ENCODE measurements at regions not wholly inside any gene's neighbourhood (a gene's known extent, or its start where the extent isn't known, plus 50 kb on each side); places are given as distances from the start of the nearest gene placed in this dataset.

DNA sequence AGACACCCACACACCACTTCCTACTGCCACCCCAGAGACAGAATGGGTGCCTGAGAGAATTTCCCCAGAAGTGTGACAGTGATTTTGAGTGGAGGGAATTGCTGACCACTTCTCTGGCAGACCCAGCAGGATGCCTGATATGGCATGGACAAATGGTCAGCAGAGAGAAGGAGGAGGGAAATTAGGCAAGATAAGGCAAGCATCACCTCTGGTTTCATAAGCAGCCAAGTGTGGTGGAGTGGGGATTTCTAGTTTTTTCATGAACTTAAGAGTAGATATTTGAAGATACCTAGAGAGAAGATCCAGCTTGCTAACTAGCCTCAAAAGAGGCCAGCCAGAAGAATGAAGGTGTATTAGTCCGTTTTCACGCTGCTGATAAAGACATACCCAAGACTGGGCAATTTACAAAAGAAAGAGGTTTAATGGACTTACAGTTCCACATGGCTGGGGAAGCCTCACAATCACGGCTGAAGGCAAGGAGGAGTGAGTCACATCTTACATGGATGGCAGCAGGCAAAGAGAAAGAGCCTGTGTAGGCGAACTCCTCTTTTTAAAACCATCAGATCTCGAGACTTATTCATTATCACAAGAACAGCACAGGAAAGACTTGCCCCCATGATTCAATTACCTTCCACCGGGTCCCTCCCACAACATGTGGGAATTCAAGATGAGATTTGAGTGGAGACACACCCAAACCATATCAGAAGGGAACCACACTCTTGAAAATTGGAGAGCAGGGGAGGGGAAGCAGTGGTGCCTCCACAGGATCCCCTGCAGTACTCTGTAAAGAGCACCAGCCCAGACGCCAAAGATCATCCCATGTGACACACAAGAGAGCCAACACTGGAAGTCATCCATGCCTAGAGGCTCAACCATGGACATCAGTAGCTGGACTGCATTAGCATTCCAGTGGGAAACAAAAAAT is 64.2 kb downstream of the RBM43 start:
- no peak for DNase-seq (ENCODE audit: low spot score)
- 94% methylated on average over 7 of the region's 7 CpGs for WGBS
- no peaks in the 10 kb centered on the region for H3K4me1 ChIP-seq (replicated peaks)
- H3K4me3 ChIP-seq, result no peak overlapping the region
- H3K9me3 ChIP-seq, result no peaks in the 10 kb centered on the region
- no peak overlapping the region for H3K27ac ChIP-seq
- H3K27me3 ChIP-seq (replicated peaks; ENCODE audit: insufficient read depth), result no peaks in the 10 kb centered on the region
- TF ChIP-seq POLR2AphosphoS5 (IDR thresholded peaks at IDR 0.05) (no peak), CTCF (IDR thresholded peaks at IDR 0.05) (no peak), POLR2A (IDR thresholded peaks at IDR 0.05) (no peak)
- intact Hi-C loops (cut with DNase I), result no loop called here
- no peaks in the 10 kb centered on the region for H3K36me3 ChIP-seq

DNA sequence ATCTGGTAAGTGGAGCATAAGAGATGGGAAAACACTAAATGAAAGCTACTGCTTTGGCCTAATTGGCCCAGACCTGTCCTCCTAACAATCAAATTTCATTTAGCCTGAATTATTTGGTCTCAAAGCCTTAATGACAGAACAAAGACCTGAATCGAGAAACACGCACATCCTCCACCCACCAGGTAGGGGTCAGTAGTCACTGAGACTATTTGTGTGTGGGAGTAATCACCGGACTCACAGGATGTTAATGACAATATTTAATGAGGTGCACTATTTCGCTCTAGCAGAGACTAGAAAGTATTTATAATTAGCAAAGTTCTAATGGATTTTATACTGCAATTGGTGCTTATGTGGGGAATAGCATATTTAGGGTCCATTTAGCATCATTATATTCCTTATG is 68.1 kb downstream of the RBM43 start:
- WGBS, result 93% methylated on average over 4 of the region's 4 CpGs
- no peak for TF ChIP-seq CTCF (IDR thresholded peaks at IDR 0.05)
- TF ChIP-seq POLR2A (IDR thresholded peaks at IDR 0.05), result no peak
- no peak for TF ChIP-seq POLR2AphosphoS5 (IDR thresholded peaks at IDR 0.05)
- no peak for DNase-seq (ENCODE audit: low spot score)
- H3K4me1 ChIP-seq (replicated peaks), result no peaks in the 10 kb centered on the region
- intact Hi-C loops (cut with DNase I), result no loop called here
- H3K27me3 ChIP-seq (replicated peaks; ENCODE audit: insufficient read depth), result no peaks in the 10 kb centered on the region
- no peaks in the 10 kb centered on the region for H3K9me3 ChIP-seq
- no peaks in the 10 kb centered on the region for H3K36me3 ChIP-seq
- no peak overlapping the region for H3K4me3 ChIP-seq
- H3K27ac ChIP-seq, result no peak overlapping the region

GRCh38 chr2:151192681-151193080 is 69.0 kb downstream of the RBM43 start:
- Histone ChIP-seq H3K4me1 (replicated peaks) (no peaks in the 10 kb centered on the region), H3K36me3 (no peaks in the 10 kb centered on the region), H3K27me3 (replicated peaks; ENCODE audit: insufficient read depth) (no peaks in the 10 kb centered on the region), H3K4me3 (no peak overlapping the region), H3K9me3 (no peaks in the 10 kb centered on the region), H3K27ac (no peak overlapping the region)
- TF ChIP-seq POLR2A (IDR thresholded peaks at IDR 0.05) (no peak), POLR2AphosphoS5 (IDR thresholded peaks at IDR 0.05) (no peak)
- DNase-seq (ENCODE audit: low spot score), result no peak
- intact Hi-C loops (cut with DNase I), result no loop called here
- WGBS, result 98% methylated on average over 2 of the region's 2 CpGs

DNA sequence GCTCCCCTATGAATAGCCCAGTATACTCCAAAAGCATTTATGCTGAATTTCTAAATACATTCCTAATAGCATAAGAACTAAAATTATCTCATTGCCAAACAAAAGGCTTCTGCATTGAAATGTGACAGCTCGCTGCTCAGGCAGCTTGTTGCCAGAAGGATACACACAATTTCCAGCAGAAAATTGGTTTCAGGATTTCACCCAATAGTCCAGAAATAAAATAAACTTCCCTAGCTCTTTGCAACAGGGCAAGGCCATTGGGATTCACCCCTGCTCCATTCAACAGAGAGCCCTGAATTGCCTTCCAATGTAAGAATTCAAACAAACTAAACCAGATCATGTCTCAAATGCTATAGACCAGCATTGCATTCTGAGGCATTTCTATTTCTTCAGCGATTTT is 70.7 kb downstream of the RBM43 start:
- 89% methylated on average over 2 of the region's 2 CpGs for WGBS
- TF ChIP-seq POLR2A (IDR thresholded peaks at IDR 0.05) (no peak), CTCF (IDR thresholded peaks at IDR 0.05) (no peak), POLR2AphosphoS5 (IDR thresholded peaks at IDR 0.05) (no peak)
- intact Hi-C loops (cut with DNase I), result no loop called here
- no peaks in the 10 kb centered on the region for H3K4me1 ChIP-seq (replicated peaks)
- no peaks in the 10 kb centered on the region for H3K27me3 ChIP-seq (replicated peaks; ENCODE audit: insufficient read depth)
- H3K4me3 ChIP-seq, result no peak overlapping the region
- H3K36me3 ChIP-seq, result no peaks in the 10 kb centered on the region
- H3K9me3 ChIP-seq, result no peaks in the 10 kb centered on the region
- no peak overlapping the region for H3K27ac ChIP-seq
- no peak for DNase-seq (ENCODE audit: low spot score)

- WGBS, result 67% methylated on average over 3 of the region's 3 CpGs
- intact Hi-C loops (cut with DNase I), result no loop called here
- Histone ChIP-seq H3K4me1 (replicated peaks) (no peaks in the 10 kb centered on the region), H3K9me3 (no peaks in the 10 kb centered on the region), H3K4me3 (no peak overlapping the region), H3K27me3 (replicated peaks; ENCODE audit: insufficient read depth) (no peaks in the 10 kb centered on the region), H3K27ac (no peak overlapping the region), H3K36me3 (no peaks in the 10 kb centered on the region)
- no peak for DNase-seq (ENCODE audit: low spot score)
- no peak for TF ChIP-seq POLR2AphosphoS5 (IDR thresholded peaks at IDR 0.05)
- TF ChIP-seq POLR2A (IDR thresholded peaks at IDR 0.05), result no peak
- TF ChIP-seq CTCF (IDR thresholded peaks at IDR 0.05), result no peak
Observed at GRCh38 chr2:151189125-151189524, 72.5 kb downstream of the RBM43 start.

All from prostate gland (tissue), 2 donors.